ENCODE measurements at regions not wholly inside any gene's neighbourhood (a gene's known extent, or its start where the extent isn't known, plus 50 kb on each side); places are given as distances from the start of the nearest gene placed in this dataset.
A peak's percentile ranks its signal among the peaks of the same experiment; 100 is the strongest.

- no peak for TF ChIP-seq CTCF (IDR thresholded peaks at IDR 0.05; ENCODE audit: low read depth, low read length)
- TF ChIP-seq EZH2phosphoT487 (IDR thresholded peaks at IDR 0.05; ENCODE audit: low read depth): peak; percentile 94
- H4K20me1 ChIP-seq (ENCODE audit: insufficient read depth, low read length): peaks cover 47% of the 10 kb centered on the region
- peak overlapping the region; percentile 49 for H3K4me2 ChIP-seq (ENCODE audit: low read length)
These were observed 160.2 kb upstream of the KLF3 start for GRCh38 chr4:38503689-38504395.

GRCh38 chr4:38504396-38504715, 159.6 kb upstream of the KLF3 start:
- no peak for TF ChIP-seq EZH2phosphoT487 (IDR thresholded peaks at IDR 0.05; ENCODE audit: low read depth)
- TF ChIP-seq CTCF (IDR thresholded peaks at IDR 0.05; ENCODE audit: low read depth, low read length): no peak
- Histone ChIP-seq H3K9me3 (ENCODE audit: insufficient read depth, low read length) (no peaks in the 10 kb centered on the region), H3K4me1 (ENCODE audit: low read length) (peaks cover 31% of the 10 kb centered on the region), H3K79me2 (ENCODE audit: low read length) (no peaks in the 10 kb centered on the region), H3K4me3 (ENCODE audit: low read length) (no peak overlapping the region), H3K9ac (ENCODE audit: low read length) (no peak overlapping the region), H2AFZ (ENCODE audit: low read depth, low read length) (no peak overlapping the region), H3K27me3 (ENCODE audit: low read depth, low read length) (peaks cover 79% of the 10 kb centered on the region), H3K4me2 (ENCODE audit: low read length) (peak overlapping the region; percentile 49), H3K27ac (ENCODE audit: low read length) (no peak overlapping the region), H3K36me3 (replicated peaks; ENCODE audit: low read depth, low read length) (no peaks in the 10 kb centered on the region), H4K20me1 (ENCODE audit: insufficient read depth, low read length) (peaks cover 52% of the 10 kb centered on the region)

More at GRCh38 chr4:38503689-38504395, 160.2 kb upstream of the KLF3 start:
- Histone ChIP-seq H2AFZ (ENCODE audit: low read depth, low read length) (no peak overlapping the region), H3K79me2 (ENCODE audit: low read length) (no peaks in the 10 kb centered on the region), H3K4me1 (ENCODE audit: low read length) (peaks cover 31% of the 10 kb centered on the region), H3K27me3 (ENCODE audit: low read depth, low read length) (peaks cover 79% of the 10 kb centered on the region), H3K4me3 (ENCODE audit: low read length) (peak overlapping the region; percentile 14; the same call in 1 of the 2 replicates), H3K9me3 (ENCODE audit: insufficient read depth, low read length) (no peaks in the 10 kb centered on the region), H3K27ac (ENCODE audit: low read length) (peak overlapping the region; percentile 61), H3K9ac (ENCODE audit: low read length) (no peak overlapping the region), H3K36me3 (replicated peaks; ENCODE audit: low read depth, low read length) (no peaks in the 10 kb centered on the region)

- H4K20me1 ChIP-seq (ENCODE audit: insufficient read depth, low read length): peaks cover 28% of the 10 kb centered on the region
- peaks cover 15% of the 10 kb centered on the region for H3K4me1 ChIP-seq (ENCODE audit: low read length)
- H3K9ac ChIP-seq (ENCODE audit: low read length): no peak overlapping the region
- H3K9me3 ChIP-seq (ENCODE audit: insufficient read depth, low read length): no peaks in the 10 kb centered on the region
- no peak overlapping the region for H2AFZ ChIP-seq (ENCODE audit: low read depth, low read length)
- H3K36me3 ChIP-seq (replicated peaks; ENCODE audit: low read depth, low read length): no peaks in the 10 kb centered on the region
- H3K79me2 ChIP-seq (ENCODE audit: low read length): no peaks in the 10 kb centered on the region
- TF ChIP-seq CTCF (IDR thresholded peaks at IDR 0.05; ENCODE audit: low read depth, low read length): no peak
- no peak for TF ChIP-seq EZH2phosphoT487 (IDR thresholded peaks at IDR 0.05; ENCODE audit: low read depth)
- peaks cover 92% of the 10 kb centered on the region for H3K27me3 ChIP-seq (ENCODE audit: low read depth, low read length)
- no peak overlapping the region for H3K4me2 ChIP-seq (ENCODE audit: low read length)
- H3K4me3 ChIP-seq (ENCODE audit: low read length): no peak overlapping the region
- H3K27ac ChIP-seq (ENCODE audit: low read length): no peak overlapping the region
These were observed 154.4 kb upstream of the KLF3 start for GRCh38 chr4:38509551-38509950.

- H2AFZ ChIP-seq (ENCODE audit: low read depth, low read length): no peak overlapping the region
- H3K4me1 ChIP-seq (ENCODE audit: low read length): peaks cover 12% of the 10 kb centered on the region
- peaks cover 91% of the 10 kb centered on the region for H3K27me3 ChIP-seq (ENCODE audit: low read depth, low read length)
- TF ChIP-seq EZH2phosphoT487 (IDR thresholded peaks at IDR 0.05; ENCODE audit: low read depth) (no peak), CTCF (IDR thresholded peaks at IDR 0.05; ENCODE audit: low read depth, low read length) (no peak)
- H3K36me3 ChIP-seq (replicated peaks; ENCODE audit: low read depth, low read length): no peaks in the 10 kb centered on the region
- H3K27ac ChIP-seq (ENCODE audit: low read length): no peak overlapping the region
- H3K9me3 ChIP-seq (ENCODE audit: insufficient read depth, low read length): no peaks in the 10 kb centered on the region
- no peak overlapping the region for H3K4me3 ChIP-seq (ENCODE audit: low read length)
- peaks cover 26% of the 10 kb centered on the region for H4K20me1 ChIP-seq (ENCODE audit: insufficient read depth, low read length)
- no peak overlapping the region for H3K9ac ChIP-seq (ENCODE audit: low read length)
- no peaks in the 10 kb centered on the region for H3K79me2 ChIP-seq (ENCODE audit: low read length)
- H3K4me2 ChIP-seq (ENCODE audit: low read length): no peak overlapping the region
These were observed 153.8 kb upstream of the KLF3 start for GRCh38 chr4:38510201-38510600.
